GM23338 (cell line): ENCODE measurements at regions not wholly inside any gene's neighbourhood (a gene's known extent, or its start where the extent isn't known, plus 50 kb on each side); places are given as distances from the start of the nearest gene placed in this dataset.
"Not testable (repeated sequence)": the region's sequence is repeated elsewhere in the genome, so short reads cannot be mapped to it uniquely, and the experiment has no call there.

Experiments
- ATAC-seq: fragments of 200-7000 bp; cut with Tn5 transposase; 3 replicates; pipeline ENCODE4 v1.9.1; 2020
- DNase-seq: peaks from one replicate; pipeline ENCODE4 v3.0.0-alpha.2; 2015; ENCODE audit warnings: low spot score
- H2AFZ ChIP-seq: fragments of 200-600 bp; sonication (generic); 2 replicates; pipeline ENCODE4 v1.8.0; 2016; ENCODE audit warnings: antibody characterized with exemption, mild to moderate bottlenecking, moderate library complexity
- H3F3A ChIP-seq: fragments of 200-600 bp; sonication (generic); replicated peaks from 2 replicates; pipeline ENCODE4 v1.8.0; 2017; ENCODE audit warnings: antibody characterized with exemption, mixed run types, low read depth
- H3K27ac ChIP-seq: fragments of 200-600 bp; sonication (generic); 2 replicates; pipeline ENCODE4 v1.6.1; 2016; ENCODE audit warnings: low read depth
- H3K27me3 ChIP-seq: fragments of 200-600 bp; sonication (generic); 2 replicates; pipeline ENCODE4 v1.8.0; 2016; ENCODE audit warnings: mild to moderate bottlenecking, mixed run types, moderate library complexity; ENCODE audit not compliant: insufficient read depth
- H3K36me3 ChIP-seq: fragments of 200-600 bp; sonication (generic); 2 replicates; pipeline ENCODE4 v1.8.0; 2016; ENCODE audit warnings: mild to moderate bottlenecking; ENCODE audit not compliant: insufficient read depth
- H3K4me1 ChIP-seq: fragments of 200-600 bp; sonication (generic); 2 replicates; pipeline ENCODE4 v1.8.0; 2016; ENCODE audit warnings: mild to moderate bottlenecking, moderate library complexity; ENCODE audit not compliant: insufficient read depth
- H3K4me2 ChIP-seq: fragments of 200-600 bp; sonication (generic); 2 replicates; pipeline ENCODE4 v1.7.1; 2017; ENCODE audit warnings: mixed run types
- H3K4me3 ChIP-seq: fragments of 200-600 bp; sonication (generic); 2 replicates; pipeline ENCODE4 v1.6.1; 2016; ENCODE audit warnings: mixed run types
- H3K79me2 ChIP-seq: fragments of 200-600 bp; sonication (generic); replicated peaks from 2 replicates; pipeline ENCODE4 v1.8.0; 2017; ENCODE audit warnings: mild to moderate bottlenecking; ENCODE audit not compliant: insufficient read depth
- H3K9me2 ChIP-seq: fragments of 200-600 bp; sonication (generic); 2 replicates; pipeline ENCODE4 v1.8.0; 2017; ENCODE audit not compliant: insufficient read depth
- H4K20me1 ChIP-seq: fragments of 200-600 bp; sonication (generic); replicated peaks from 2 replicates; pipeline ENCODE4 v1.8.0; 2017; ENCODE audit warnings: mild to moderate bottlenecking; ENCODE audit not compliant: insufficient read depth
- H3K27ac Mint-ChIP-seq: 2 replicates; pipeline ENCODE4 v1.8.0; 2020; ENCODE audit warnings: inconsistent platforms, mild to moderate bottlenecking, moderate library complexity, mixed read lengths
- H3K27me3 Mint-ChIP-seq: 3 replicates; pipeline ENCODE4 v1.8.0; 2022; ENCODE audit warnings: low read depth, mild to moderate bottlenecking, moderate library complexity, mixed read lengths, inconsistent platforms; ENCODE audit not compliant: insufficient read depth, poor library complexity
- H3K36me3 Mint-ChIP-seq: 3 replicates; pipeline ENCODE4 v1.8.0; 2021; ENCODE audit warnings: low read depth, mild to moderate bottlenecking, inconsistent platforms, moderate library complexity, mixed read lengths
- H3K4me1 Mint-ChIP-seq: 3 replicates; pipeline ENCODE4 v1.8.0; 2020; ENCODE audit warnings: mild to moderate bottlenecking, inconsistent platforms, mixed read lengths
- H3K4me3 Mint-ChIP-seq: 3 replicates; pipeline ENCODE4 v1.8.0; 2021; ENCODE audit warnings: moderate library complexity, mild to moderate bottlenecking, inconsistent platforms, mixed read lengths
- H3K9me3 Mint-ChIP-seq: 3 replicates; pipeline ENCODE4 v1.8.0; 2020; ENCODE audit warnings: moderate library complexity, mild to moderate bottlenecking, inconsistent platforms, mixed read lengths
- CREB1 ChIP-seq: fragments of 250-450 bp; sonication (Bioruptor Pico); IDR thresholded peaks from 2 replicates; pipeline ENCODE4 v1.5.0; 2020; ENCODE audit warnings: low read depth, mild to moderate bottlenecking, moderate library complexity
- CTCF ChIP-seq, 2 experiments: fragments of 200-600 bp in 1 of 2; sonication (generic) in 1 of 2; conservative IDR thresholded peaks; 2 replicates each; pipeline versions ENCODE4 v1.5.1 to v1.6.1; 2016 to 2017; ENCODE audit warnings: antibody characterized with exemption in 2 of 2, low read depth in 2 of 2, mild to moderate bottlenecking in 2 of 2, moderate library complexity in 1 of 2
- ETS1 ChIP-seq: IDR thresholded peaks from 2 replicates; pipeline ENCODE4 v1.6.1; 2016; ENCODE audit warnings: antibody characterized with exemption
- EZH2 ChIP-seq: fragments of 200-600 bp; sonication (generic); IDR thresholded peaks from one replicate; pipeline ENCODE4 v1.8.0; 2017; ENCODE audit warnings: antibody characterized with exemption, mild to moderate bottlenecking, low read depth; ENCODE audit not compliant: unreplicated experiment
- JUNB ChIP-seq: IDR thresholded peaks from one replicate; pipeline ENCODE4 v1.6.1; 2016; ENCODE audit warnings: antibody characterized with exemption; ENCODE audit not compliant: unreplicated experiment
- NANOG ChIP-seq: IDR thresholded peaks from 2 replicates; pipeline ENCODE4 v1.6.1; 2016; ENCODE audit warnings: antibody characterized with exemption, borderline replicate concordance
- POLR2AphosphoS5 ChIP-seq: IDR thresholded peaks from 2 replicates; pipeline ENCODE4 v1.6.1; 2016; ENCODE audit warnings: antibody characterized with exemption, low read depth
- REST ChIP-seq: IDR thresholded peaks from one replicate; pipeline ENCODE4 v1.6.1; 2018; ENCODE audit warnings: antibody characterized with exemption; ENCODE audit not compliant: unreplicated experiment
- ZNF114 ChIP-seq: fragments of 250-450 bp; sonication (Bioruptor Pico); IDR thresholded peaks from 2 replicates; pipeline ENCODE4 v1.5.0; 2020; ENCODE audit warnings: mild to moderate bottlenecking, moderate library complexity
- ZNF331 ChIP-seq: fragments of 250-450 bp; sonication (Bioruptor Pico); IDR thresholded peaks from 2 replicates; pipeline ENCODE4 v1.5.0; 2020; ENCODE audit warnings: low read depth, mild to moderate bottlenecking, moderate library complexity
- ZNF462 ChIP-seq: fragments of 250-450 bp; sonication (Bioruptor Pico); IDR thresholded peaks from 2 replicates; pipeline ENCODE4 v1.5.0; 2020; ENCODE audit warnings: mild to moderate bottlenecking, moderate library complexity

- H4K20me1 ChIP-seq, DNase-seq, H3K4me3 ChIP-seq, H3K4me2 ChIP-seq, H3K4me1 Mint-ChIP-seq, H3K27ac Mint-ChIP-seq, H3F3A ChIP-seq, ATAC-seq, H3K9me2 ChIP-seq, H2AFZ ChIP-seq, H3K36me3 Mint-ChIP-seq, H3K4me1 ChIP-seq, H3K27ac ChIP-seq, H3K27me3 ChIP-seq, H3K36me3 ChIP-seq, H3K4me3 Mint-ChIP-seq, H3K9me3 Mint-ChIP-seq, H3K27me3 Mint-ChIP-seq, H3K79me2 ChIP-seq: not testable (repeated sequence)
Measured at GRCh38 chr2:95707161-95707560, 115.4 kb downstream of the TRIM43 start.

- H3K27ac ChIP-seq = no peak overlapping the region
- H3K36me3 ChIP-seq = no peaks in the 10 kb centered on the region
- H3K36me3 Mint-ChIP-seq = no peaks in the 10 kb centered on the region
- H3K9me2 ChIP-seq = no peaks in the 10 kb centered on the region
- DNase-seq = no peak
- H3K4me2 ChIP-seq = no peak overlapping the region
- H3K9me3 Mint-ChIP-seq = peaks cover 2% of the 10 kb centered on the region; the same call in 2 of the 3 replicates
- no peak overlapping the region for H3K27ac Mint-ChIP-seq
- no peak for ATAC-seq
- H3K79me2 ChIP-seq = no peaks in the 10 kb centered on the region
- H4K20me1 ChIP-seq = no peaks in the 10 kb centered on the region
- no peaks in the 10 kb centered on the region for H3K4me1 Mint-ChIP-seq
- H3K4me3 ChIP-seq = no peak overlapping the region
- no peaks in the 10 kb centered on the region for H3K27me3 Mint-ChIP-seq
- no peaks in the 10 kb centered on the region for H3K4me1 ChIP-seq
- no peaks in the 10 kb centered on the region for H3K27me3 ChIP-seq
- H2AFZ ChIP-seq = no peak overlapping the region
- H3F3A ChIP-seq = no peaks in the 10 kb centered on the region
- no peak overlapping the region for H3K4me3 Mint-ChIP-seq
- no peak for TF ChIP-seq CTCF (conservative IDR thresholded peaks at IDR 0.05; ENCODE audit: low read depth in 2 of 2)
- TF ChIP-seq ZNF331 (CRISPR knock-in tag) = no peak
- TF ChIP-seq ZNF114 (CRISPR knock-in tag) = no peak
- no peak for TF ChIP-seq REST
- no peak for TF ChIP-seq ZNF462 (CRISPR knock-in tag)
- no peak for TF ChIP-seq POLR2AphosphoS5
- TF ChIP-seq JUNB = no peak
- no peak for TF ChIP-seq CREB1 (CRISPR knock-in tag)
- TF ChIP-seq EZH2 = no peak
- no peak for TF ChIP-seq NANOG
- TF ChIP-seq ETS1 = no peak
Measured at GRCh38 chr2:95707837-95708236, 116.0 kb downstream of the TRIM43 start.
